ENCODE measurements at regions not wholly inside any gene's neighbourhood (a gene's known extent, or its start where the extent isn't known, plus 50 kb on each side); places are given as distances from the start of the nearest gene placed in this dataset.

DNA sequence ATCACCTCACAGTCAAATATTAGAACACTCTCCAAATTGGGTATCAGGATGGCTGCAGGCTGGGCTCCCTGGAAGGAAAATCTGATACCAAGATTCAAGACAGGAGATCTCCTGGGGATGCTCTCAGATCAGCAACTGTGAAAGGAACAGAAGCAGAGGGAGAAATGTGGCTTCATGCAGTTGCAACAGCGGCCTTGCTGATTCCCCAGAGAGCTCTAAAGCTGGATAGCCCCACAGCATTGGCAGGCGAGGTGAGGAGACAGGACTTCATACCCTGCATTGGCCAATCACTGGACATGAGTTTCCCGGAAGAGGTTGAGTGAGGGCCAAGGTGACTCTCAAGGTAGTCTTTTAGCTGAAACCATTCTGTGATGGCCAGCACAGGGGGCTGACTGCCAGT lies 190.6 kb downstream of the PTPN20 start:
- H3K27me3 ChIP-seq (ENCODE audit: control insufficient read depth, extremely low read depth, insufficient read depth, low read length), result no peaks in the 10 kb centered on the region
- no peaks in the 10 kb centered on the region for H4K20me1 ChIP-seq (ENCODE audit: control insufficient read depth, extremely low read depth, insufficient read depth, low read length)
- H3K4me3 ChIP-seq (ENCODE audit: control insufficient read depth in 2 of 3, extremely low read depth in 1 of 3, insufficient read depth in 2 of 3, low read depth in 1 of 3, low read length in 3 of 3), result no peak overlapping the region
- TF ChIP-seq, protein P1, sequence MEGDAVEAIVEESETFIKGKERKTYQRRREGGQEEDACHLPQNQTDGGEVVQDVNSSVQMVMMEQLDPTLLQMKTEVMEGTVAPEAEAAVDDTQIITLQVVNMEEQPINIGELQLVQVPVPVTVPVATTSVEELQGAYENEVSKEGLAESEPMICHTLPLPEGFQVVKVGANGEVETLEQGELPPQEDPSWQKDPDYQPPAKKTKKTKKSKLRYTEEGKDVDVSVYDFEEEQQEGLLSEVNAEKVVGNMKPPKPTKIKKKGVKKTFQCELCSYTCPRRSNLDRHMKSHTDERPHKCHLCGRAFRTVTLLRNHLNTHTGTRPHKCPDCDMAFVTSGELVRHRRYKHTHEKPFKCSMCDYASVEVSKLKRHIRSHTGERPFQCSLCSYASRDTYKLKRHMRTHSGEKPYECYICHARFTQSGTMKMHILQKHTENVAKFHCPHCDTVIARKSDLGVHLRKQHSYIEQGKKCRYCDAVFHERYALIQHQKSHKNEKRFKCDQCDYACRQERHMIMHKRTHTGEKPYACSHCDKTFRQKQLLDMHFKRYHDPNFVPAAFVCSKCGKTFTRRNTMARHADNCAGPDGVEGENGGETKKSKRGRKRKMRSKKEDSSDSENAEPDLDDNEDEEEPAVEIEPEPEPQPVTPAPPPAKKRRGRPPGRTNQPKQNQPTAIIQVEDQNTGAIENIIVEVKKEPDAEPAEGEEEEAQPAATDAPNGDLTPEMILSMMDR (optimal IDR thresholded peaks at IDR 0.05 in 1 of 3, IDR thresholded peaks at IDR 0.05 in 1 of 3, conservative IDR thresholded peaks at IDR 0.05 in 1 of 3; ENCODE audit: extremely low read depth in 1 of 3, insufficient read depth in 2 of 3, low read length in 3 of 3), result no peak
- TF ChIP-seq EZH2 (IDR thresholded peaks at IDR 0.05; ENCODE audit: low read length), result no peak
- no peaks in the 10 kb centered on the region for H3K9me3 ChIP-seq (ENCODE audit: control insufficient read depth, low read depth, low read length)
- H3K27ac ChIP-seq (ENCODE audit: control insufficient read depth, insufficient read depth, low read length), result no peak overlapping the region
- no peaks in the 10 kb centered on the region for H3K36me3 ChIP-seq (ENCODE audit: control insufficient read depth in 2 of 2, extremely low read depth in 1 of 2, insufficient read depth in 2 of 2, low read length in 2 of 2)
- dilution Hi-C loops (cut with MboI; ENCODE audit: extremely low pct_ligation_motif_present, low sequenced_read_pairs), result no loop called here
- no peaks in the 10 kb centered on the region for H3K9me1 ChIP-seq (ENCODE audit: control insufficient read depth, extremely low read depth, insufficient read depth, low read length)
- no peaks in the 10 kb centered on the region for H3K4me1 ChIP-seq (ENCODE audit: control insufficient read depth, extremely low read depth, insufficient read depth, low read length)
- H2AFZ ChIP-seq (ENCODE audit: control insufficient read depth, low read length), result no peak overlapping the region
- H3K9ac ChIP-seq (ENCODE audit: control insufficient read depth, extremely low read depth, insufficient read depth, low read length), result no peak overlapping the region
- H3K79me2 ChIP-seq (ENCODE audit: control insufficient read depth, insufficient read depth, low read length), result no peaks in the 10 kb centered on the region
- no peak for DNase-seq (ENCODE audit: low read depth, low spot score)
- FAIRE-seq, result no peak
- H3K4me2 ChIP-seq (ENCODE audit: control insufficient read depth, extremely low read depth, insufficient read depth, low read depth, low read length), result no peak overlapping the region

DNA sequence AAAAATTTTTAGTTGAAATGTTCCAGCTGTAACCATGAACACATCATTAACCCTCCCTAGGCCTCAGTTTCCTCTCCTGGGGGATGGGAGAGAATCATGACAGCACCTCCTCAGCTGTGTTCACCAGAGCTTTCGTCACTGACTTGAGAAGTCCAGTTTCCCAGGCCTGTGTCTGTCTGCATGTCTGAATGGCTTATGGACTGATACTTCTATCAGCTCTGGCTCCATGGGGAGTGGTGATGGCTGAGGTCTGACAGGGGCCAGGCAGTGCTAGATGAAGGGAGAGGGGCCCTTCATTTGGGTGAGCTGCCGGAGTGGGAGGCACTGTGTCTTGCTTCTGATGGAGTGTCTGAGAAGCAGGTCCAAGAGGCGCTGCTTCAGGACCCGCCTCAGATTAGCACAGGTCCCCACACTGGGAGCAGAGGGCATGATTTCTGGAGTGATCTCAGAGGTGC lies 192.9 kb downstream of the PTPN20 start:
- no peaks in the 10 kb centered on the region for H4K20me1 ChIP-seq (ENCODE audit: control insufficient read depth, extremely low read depth, insufficient read depth, low read length)
- no peaks in the 10 kb centered on the region for H3K4me1 ChIP-seq (ENCODE audit: control insufficient read depth, extremely low read depth, insufficient read depth, low read length)
- H2AFZ ChIP-seq (ENCODE audit: control insufficient read depth, low read length), result no peak overlapping the region
- no peak overlapping the region for H3K4me2 ChIP-seq (ENCODE audit: control insufficient read depth, extremely low read depth, insufficient read depth, low read depth, low read length)
- no peaks in the 10 kb centered on the region for H3K79me2 ChIP-seq (ENCODE audit: control insufficient read depth, insufficient read depth, low read length)
- no peak overlapping the region for H3K9ac ChIP-seq (ENCODE audit: control insufficient read depth, extremely low read depth, insufficient read depth, low read length)
- H3K9me3 ChIP-seq (ENCODE audit: control insufficient read depth, low read depth, low read length), result no peaks in the 10 kb centered on the region
- DNase-seq (ENCODE audit: low read depth, low spot score), result no peak
- no peak overlapping the region for H3K27ac ChIP-seq (ENCODE audit: control insufficient read depth, insufficient read depth, low read length)
- no peak for FAIRE-seq
- no peak for TF ChIP-seq EZH2 (IDR thresholded peaks at IDR 0.05; ENCODE audit: low read length)
- TF ChIP-seq, protein P1 (optimal IDR thresholded peaks at IDR 0.05 in 1 of 3, IDR thresholded peaks at IDR 0.05 in 1 of 3, conservative IDR thresholded peaks at IDR 0.05 in 1 of 3; ENCODE audit: extremely low read depth in 1 of 3, insufficient read depth in 2 of 3, low read length in 3 of 3), result no peak
- H3K36me3 ChIP-seq (ENCODE audit: control insufficient read depth in 2 of 2, extremely low read depth in 1 of 2, insufficient read depth in 2 of 2, low read length in 2 of 2), result no peaks in the 10 kb centered on the region
- no peaks in the 10 kb centered on the region for H3K9me1 ChIP-seq (ENCODE audit: control insufficient read depth, extremely low read depth, insufficient read depth, low read length)
- H3K4me3 ChIP-seq (ENCODE audit: control insufficient read depth in 2 of 3, extremely low read depth in 1 of 3, insufficient read depth in 2 of 3, low read depth in 1 of 3, low read length in 3 of 3), result no peak overlapping the region
- dilution Hi-C loops (cut with MboI; ENCODE audit: extremely low pct_ligation_motif_present, low sequenced_read_pairs), result no loop called here
- H3K27me3 ChIP-seq (ENCODE audit: control insufficient read depth, extremely low read depth, insufficient read depth, low read length), result peaks cover 3% of the 10 kb centered on the region
